Upper lobe of left lung (tissue), 4 donors: ENCODE measurements at regions not wholly inside any gene's neighbourhood (a gene's known extent, or its start where the extent isn't known, plus 50 kb on each side); places are given as distances from the start of the nearest gene placed in this dataset.

Experiments used
- EP300 ChIP-seq, 4 donors: sonication (generic); formaldehyde crosslinking; IDR thresholded peaks; one replicate each; pipeline ENCODE4 v1.5.1; 2017; ENCODE audit warnings: antibody characterized with exemption in 4 of 4, control low read depth in 2 of 4
- POLR2A ChIP-seq, 4 donors: fragments of 450-650 bp; IDR thresholded peaks; one replicate each; pipeline ENCODE4 v1.5.1; 2016 to 2017; ENCODE audit warnings: antibody characterized with exemption in 4 of 4, mild to moderate bottlenecking in 2 of 4
- POLR2AphosphoS5 ChIP-seq, 2 donors: sonication (generic); formaldehyde crosslinking; IDR thresholded peaks; one replicate each; pipeline ENCODE4 v1.5.1; 2017; ENCODE audit warnings: antibody characterized with exemption in 2 of 2
- TF ChIP-seq, protein P1 (sequence below), 6 experiments: fragments of 450-650 bp in 4 of 6; fragments of 200-600 bp in 2 of 6; sonication (generic) in 2 of 6; IDR thresholded peaks; one replicate each; pipeline ENCODE4 v1.5.1; 2016 to 2019; ENCODE audit warnings: antibody characterized with exemption in 6 of 6

GRCh38 chr2:66957677-66958076 is 439.5 kb upstream of the ETAA1 start:
- no peak for TF ChIP-seq POLR2A (IDR thresholded peaks at IDR 0.05)
- TF ChIP-seq, protein P1, sequence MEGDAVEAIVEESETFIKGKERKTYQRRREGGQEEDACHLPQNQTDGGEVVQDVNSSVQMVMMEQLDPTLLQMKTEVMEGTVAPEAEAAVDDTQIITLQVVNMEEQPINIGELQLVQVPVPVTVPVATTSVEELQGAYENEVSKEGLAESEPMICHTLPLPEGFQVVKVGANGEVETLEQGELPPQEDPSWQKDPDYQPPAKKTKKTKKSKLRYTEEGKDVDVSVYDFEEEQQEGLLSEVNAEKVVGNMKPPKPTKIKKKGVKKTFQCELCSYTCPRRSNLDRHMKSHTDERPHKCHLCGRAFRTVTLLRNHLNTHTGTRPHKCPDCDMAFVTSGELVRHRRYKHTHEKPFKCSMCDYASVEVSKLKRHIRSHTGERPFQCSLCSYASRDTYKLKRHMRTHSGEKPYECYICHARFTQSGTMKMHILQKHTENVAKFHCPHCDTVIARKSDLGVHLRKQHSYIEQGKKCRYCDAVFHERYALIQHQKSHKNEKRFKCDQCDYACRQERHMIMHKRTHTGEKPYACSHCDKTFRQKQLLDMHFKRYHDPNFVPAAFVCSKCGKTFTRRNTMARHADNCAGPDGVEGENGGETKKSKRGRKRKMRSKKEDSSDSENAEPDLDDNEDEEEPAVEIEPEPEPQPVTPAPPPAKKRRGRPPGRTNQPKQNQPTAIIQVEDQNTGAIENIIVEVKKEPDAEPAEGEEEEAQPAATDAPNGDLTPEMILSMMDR (IDR thresholded peaks at IDR 0.05) = no peak
- TF ChIP-seq POLR2AphosphoS5 (IDR thresholded peaks at IDR 0.05) = no peak
- no peak for TF ChIP-seq EP300 (IDR thresholded peaks at IDR 0.05)
